HepG2 (cell line): ENCODE measurements at regions not wholly inside any gene's neighbourhood (a gene's known extent, or its start where the extent isn't known, plus 50 kb on each side); places are given as distances from the start of the nearest gene placed in this dataset.

Source experiments
- ATAC-seq: fragments of 200-7000 bp; cut with Tn5 transposase; 3 replicates; pipeline ENCODE4 v1.9.1; 2020; ENCODE audit warnings: mild to moderate bottlenecking, moderate library complexity
- BruUV-seq: library from RNA; stranded (reverse); fragments of 400-500 nt; replicated peaks from 2 replicates; lab custom pipeline; 2021; lab: Mats Ljungman, UMichigan
- CTCF ChIA-PET: fragments of 300-600 bp; formaldehyde crosslinking; extraction: SDS; loops from one replicate; lab custom pipeline; 2021; ENCODE audit warnings: low total read pairs, inconsistent platforms, low intra/inter-chr PET ratio; lab: Yijun Ruan, JAX
- POLR2A ChIA-PET: fragments of 350-600 bp; sonication (Branson Sonifier 250); formaldehyde crosslinking; loops from one replicate; lab custom pipeline; 2020; ENCODE audit warnings: antibody characterized with exemption, inconsistent platforms; lab: Yijun Ruan, JAX
- DNase-seq: peaks from one replicate; pipeline ENCODE4 v3.0.0-alpha.2; 2015; ENCODE audit warnings: low spot score
- FAIRE-seq: peaks from 3 replicates; lab custom pipeline; 2011; peaks lifted over from hg19 to GRCh38; lab: Jason Lieb, UNC
- H2AFZ ChIP-seq: one replicate; pipeline ENCODE4 v1.6.1; 2011; ENCODE audit warnings: low read length, inconsistent platforms
- H3K27ac ChIP-seq: fragments of 300-600 bp; 3 replicates; pipeline ENCODE4 v1.8.0; 2011; ENCODE audit warnings: mixed run types, mild to moderate bottlenecking, mixed read lengths, low read length, inconsistent platforms; ENCODE audit not compliant: insufficient read depth; ENCODE audit errors: extremely low read length
- H3K27me3 ChIP-seq, 2 experiments: fragments of 200-600 bp in 1 of 2; 2 replicates in 1 of 2; 3 replicates in 1 of 2; pipeline versions ENCODE4 v1.6.0 to v1.8.0; 2011; ENCODE audit warnings: low read length in 2 of 2, mild to moderate bottlenecking in 2 of 2, moderate library complexity in 2 of 2, inconsistent platforms in 1 of 2; ENCODE audit not compliant: insufficient read depth in 2 of 2, control insufficient read depth in 1 of 2
- H3K36me3 ChIP-seq, 2 experiments: fragments of 200-600 bp in 1 of 2; replicated peaks in 1 of 2; 2 replicates in 1 of 2; 3 replicates in 1 of 2; pipeline versions ENCODE4 v1.5.1 to v1.8.0; 2011; ENCODE audit warnings: low read length in 2 of 2, inconsistent platforms in 1 of 2; ENCODE audit not compliant: insufficient read depth in 2 of 2, control insufficient read depth in 1 of 2
- H3K4me1 ChIP-seq: 2 replicates; pipeline ENCODE4 v1.5.1; 2012; ENCODE audit warnings: low read length, inconsistent platforms; ENCODE audit not compliant: insufficient read depth
- H3K4me2 ChIP-seq: 2 replicates; pipeline ENCODE4 v1.6.0; 2011; ENCODE audit warnings: low read depth, low read length, inconsistent platforms
- H3K4me3 ChIP-seq, 3 experiments: fragments of 200-600 bp in 1 of 3; sonication (generic), shearing (Covaris generic) in 1 of 3; replicated peaks in 1 of 3; 2 replicates each; pipeline ENCODE4 v1.5.1; 2011 to 2016; ENCODE audit warnings: low read length in 3 of 3, inconsistent platforms in 2 of 3, low read depth in 2 of 3, mild to moderate bottlenecking in 2 of 3, control low read depth in 1 of 3, mixed read lengths in 1 of 3; ENCODE audit not compliant: insufficient read depth in 1 of 3
- H3K79me2 ChIP-seq: one replicate; pipeline ENCODE4 v1.6.1; 2011; ENCODE audit warnings: low read length, inconsistent platforms; ENCODE audit not compliant: insufficient read depth
- H3K9ac ChIP-seq: 2 replicates; pipeline ENCODE4 v1.6.0; 2011; ENCODE audit warnings: mild to moderate bottlenecking, low read depth, low read length, inconsistent platforms; ENCODE audit not compliant: insufficient read depth
- H3K9me3 ChIP-seq: 2 replicates; pipeline ENCODE4 v1.5.1; 2012; ENCODE audit warnings: mild to moderate bottlenecking, low read length
- H4K20me1 ChIP-seq: 2 replicates; pipeline ENCODE4 v1.6.0; 2011; ENCODE audit warnings: inconsistent platforms, mild to moderate bottlenecking, low read length, moderate library complexity; ENCODE audit not compliant: insufficient read depth
- DNMT1 ChIP-seq: sonication (generic); formaldehyde crosslinking; IDR thresholded peaks from 2 replicates; pipeline ENCODE4 v1.5.1; 2020; ENCODE audit warnings: mild to moderate bottlenecking, missing genetic modification reagents
- ELF1 ChIP-seq: sonication (generic); formaldehyde crosslinking; IDR thresholded peaks from 2 replicates; pipeline ENCODE4 v1.4.0; 2020; ENCODE audit warnings: missing genetic modification reagents
- GTF2F1 ChIP-seq: fragments of 150-350 bp; IDR thresholded peaks from 2 replicates; pipeline ENCODE4 v1.6.1; 2014; ENCODE audit warnings: low read length
- HMG20B ChIP-seq: conservative IDR thresholded peaks from 2 replicates; pipeline ENCODE4 v1.6.1; 2016; ENCODE audit warnings: missing genetic modification reagents, missing compliant biosample characterization
- HOXA9 ChIP-seq: sonication (generic); formaldehyde crosslinking; IDR thresholded peaks from 2 replicates; pipeline ENCODE4 v1.8.1; 2022; ENCODE audit warnings: missing genetic modification reagents, mild to moderate bottlenecking, moderate library complexity, borderline replicate concordance
- MLLT10 ChIP-seq: sonication (generic); formaldehyde crosslinking; IDR thresholded peaks from 2 replicates; pipeline ENCODE4 v1.4.0; 2020; ENCODE audit warnings: missing genetic modification reagents
- NFATC3 ChIP-seq: sonication (generic); formaldehyde crosslinking; IDR thresholded peaks from 2 replicates; pipeline ENCODE4 v1.5.1; 2020; ENCODE audit warnings: mild to moderate bottlenecking, missing genetic modification reagents
- SMARCE1 ChIP-seq: fragments of 450-650 bp; IDR thresholded peaks from 2 replicates; pipeline ENCODE4 v1.6.1; 2017; ENCODE audit warnings: borderline replicate concordance
- ZFP37 ChIP-seq: sonication (generic); formaldehyde crosslinking; IDR thresholded peaks from 2 replicates; pipeline ENCODE4 v1.4.0; 2020; ENCODE audit warnings: missing genetic modification reagents, borderline replicate concordance
- ZNF333 ChIP-seq: sonication (generic); formaldehyde crosslinking; IDR thresholded peaks from 2 replicates; pipeline ENCODE4 v1.4.0; 2020; ENCODE audit warnings: mild to moderate bottlenecking, missing genetic modification reagents, borderline replicate concordance
- WGBS: methylation state at CpG from one replicate; pipeline ENCODE4 v1.1.6; 2017; ENCODE audit warnings: low lambda C conversion rate; 5-methylcytosine and 5-hydroxymethylcytosine counted together
- in situ Hi-C: cut with HindIII; loops from 2 replicates; pipeline ENCODE4 v1.10.0; 2017; ENCODE audit warnings: low pct_unique_long_range_greater_than_20kb; ENCODE audit not compliant: extremely low pct_ligation_motif_present
- intact Hi-C: fragments of 100-400 bp; cut with micrococcal nuclease; formaldehyde crosslinking; loops from one replicate; pipeline ENCODE4 v1.10.0; 2022; ENCODE audit not compliant: unreplicated experiment
- TF ChIP-seq, protein P1 (sequence below): sonication (generic); formaldehyde crosslinking; IDR thresholded peaks from 2 replicates; pipeline ENCODE4 v1.8.0; 2022; ENCODE audit warnings: missing genetic modification reagents, mild to moderate bottlenecking, inconsistent platforms, borderline replicate concordance
- TF ChIP-seq, protein P2 (sequence below): sonication (generic); formaldehyde crosslinking; IDR thresholded peaks from 2 replicates; pipeline ENCODE4 v1.4.0; 2020; ENCODE audit warnings: low read depth, mild to moderate bottlenecking, missing genetic modification reagents

DNA sequence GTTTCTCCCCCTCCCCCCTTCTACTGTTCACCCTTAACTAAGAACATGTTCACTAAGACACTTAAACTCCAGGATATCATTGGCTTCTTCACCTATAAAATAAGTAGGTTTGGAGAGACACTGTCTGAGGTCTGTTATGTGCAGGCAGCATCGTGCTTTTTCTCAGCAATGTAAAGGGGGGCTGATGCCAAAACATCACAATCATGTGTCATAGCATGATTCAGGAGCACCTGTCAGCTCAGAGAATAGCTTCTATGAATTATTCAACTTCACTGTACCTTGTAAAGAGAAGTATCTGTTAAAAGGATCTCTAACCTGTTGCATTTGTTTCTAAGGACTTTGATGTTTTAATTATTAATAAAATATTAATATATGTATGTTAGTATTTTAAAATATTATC is 211.4 kb upstream of the EPHA3 start:
- no peak for ATAC-seq
- WGBS, result 0% methylated on average over 1 of the region's 1 CpG
- no TSS peak for BruUV-seq

More for the DNA sequence above, 211.4 kb upstream of the EPHA3 start:
- Histone ChIP-seq H3K27me3 (no peaks in the 10 kb centered on the region), H3K9ac (no peak overlapping the region), H3K4me1 (no peaks in the 10 kb centered on the region), H2AFZ (no peak overlapping the region), H3K79me2 (no peaks in the 10 kb centered on the region), H4K20me1 (no peaks in the 10 kb centered on the region), H3K4me2 (no peak overlapping the region), H3K36me3 (no peaks in the 10 kb centered on the region), H3K4me3 (no peak overlapping the region), H3K9me3 (no peaks in the 10 kb centered on the region), H3K27ac (no peak overlapping the region)
- FAIRE-seq (no peak), DNase-seq (no peak)
- intact Hi-C loops, result no loop called here
- ChIA-PET CTCF (no interaction called here), POLR2A (no interaction called here)
- no peak for TF ChIP-seq ZNF333 (CRISPR knock-in tag)
- no peak for TF ChIP-seq HOXA9 (CRISPR knock-in tag)
- TF ChIP-seq GTF2F1, result no peak
- no peak for TF ChIP-seq ELF1 (CRISPR knock-in tag)
- no peak for TF ChIP-seq NFATC3 (CRISPR knock-in tag)
- TF ChIP-seq DNMT1 (CRISPR knock-in tag), result no peak
- no peak for TF ChIP-seq MLLT10 (CRISPR knock-in tag)
- TF ChIP-seq, protein P1, sequence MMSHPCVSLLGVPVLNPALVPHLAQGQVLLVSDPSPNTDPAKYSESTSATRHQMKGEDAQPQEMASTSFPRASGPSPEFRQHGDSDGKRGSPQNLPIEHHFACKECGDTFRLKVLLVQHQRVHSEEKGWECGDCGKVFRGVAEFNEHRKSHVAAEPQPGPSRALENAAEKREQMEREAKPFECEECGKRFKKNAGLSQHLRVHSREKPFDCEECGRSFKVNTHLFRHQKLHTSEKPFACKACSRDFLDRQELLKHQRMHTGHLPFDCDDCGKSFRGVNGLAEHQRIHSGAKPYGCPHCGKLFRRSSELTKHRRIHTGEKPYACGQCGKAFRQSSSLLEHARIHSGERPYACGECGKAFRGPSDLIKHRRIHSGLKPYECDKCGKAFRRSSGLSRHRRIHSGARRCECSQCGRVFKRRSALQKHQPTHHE (CRISPR knock-in tag), result no peak
- no peak for TF ChIP-seq SMARCE1
- TF ChIP-seq ZFP37 (CRISPR knock-in tag), result no peak
- TF ChIP-seq, protein P2, sequence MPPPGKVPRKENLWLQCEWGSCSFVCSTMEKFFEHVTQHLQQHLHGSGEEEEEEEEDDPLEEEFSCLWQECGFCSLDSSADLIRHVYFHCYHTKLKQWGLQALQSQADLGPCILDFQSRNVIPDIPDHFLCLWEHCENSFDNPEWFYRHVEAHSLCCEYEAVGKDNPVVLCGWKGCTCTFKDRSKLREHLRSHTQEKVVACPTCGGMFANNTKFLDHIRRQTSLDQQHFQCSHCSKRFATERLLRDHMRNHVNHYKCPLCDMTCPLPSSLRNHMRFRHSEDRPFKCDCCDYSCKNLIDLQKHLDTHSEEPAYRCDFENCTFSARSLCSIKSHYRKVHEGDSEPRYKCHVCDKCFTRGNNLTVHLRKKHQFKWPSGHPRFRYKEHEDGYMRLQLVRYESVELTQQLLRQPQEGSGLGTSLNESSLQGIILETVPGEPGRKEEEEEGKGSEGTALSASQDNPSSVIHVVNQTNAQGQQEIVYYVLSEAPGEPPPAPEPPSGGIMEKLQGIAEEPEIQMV (CRISPR knock-in tag), result no peak
- TF ChIP-seq HMG20B, result no peak
- in situ Hi-C loops, result no loop called here
